NCI-H2171 (cell line): ENCODE measurements at regions not wholly inside any gene's neighbourhood (a gene's known extent, or its start where the extent isn't known, plus 50 kb on each side); places are given as distances from the start of the nearest gene placed in this dataset.

Source experiments
- DNase-seq: peaks from one replicate; lab custom pipeline; 2025; lab: John Stamatoyannopoulos, UW

GRCh38 chr13:63198071-63198470, 1782.4 kb upstream of the PCDH20 start:
- DNase-seq = no peak

DNA sequence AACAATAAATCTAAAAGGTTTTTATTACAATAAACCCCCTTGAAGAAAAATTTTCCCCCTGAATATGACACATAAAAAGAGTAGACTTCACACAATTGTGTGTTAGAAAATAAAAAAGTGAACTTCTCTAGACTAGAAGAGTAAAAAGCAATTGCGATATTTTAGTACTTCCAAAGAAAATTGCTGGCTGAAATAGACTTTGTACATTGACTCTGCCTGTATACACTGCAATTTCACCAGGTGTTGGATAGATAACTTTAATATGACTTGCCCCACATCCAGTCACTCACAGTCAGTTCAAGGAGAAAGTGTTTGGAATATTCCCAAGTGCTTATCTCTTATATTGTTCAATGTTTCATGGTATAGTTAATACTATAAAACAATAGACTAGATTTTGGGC, 1780.1 kb upstream of the PCDH20 start:
- DNase-seq = no peak

DNA sequence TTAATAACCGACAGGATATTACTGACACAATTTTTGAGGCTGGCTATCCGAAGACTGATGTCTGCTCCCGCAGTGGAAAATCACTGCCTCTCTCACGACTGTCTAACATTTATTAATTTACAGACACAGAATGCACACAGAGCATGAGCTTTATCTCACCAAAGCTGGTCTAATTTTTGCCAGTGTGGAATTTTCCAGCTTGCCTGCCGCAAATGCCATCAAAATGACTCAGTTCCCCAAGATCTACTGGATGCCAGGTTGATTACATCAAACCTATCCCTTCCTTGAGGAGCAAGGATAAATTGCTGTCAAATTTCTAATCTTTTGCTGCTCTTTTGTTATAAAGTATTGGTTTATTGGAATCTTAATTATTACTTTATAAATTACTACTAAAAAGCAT, 1775.1 kb upstream of the PCDH20 start:
- no peak for DNase-seq

DNA sequence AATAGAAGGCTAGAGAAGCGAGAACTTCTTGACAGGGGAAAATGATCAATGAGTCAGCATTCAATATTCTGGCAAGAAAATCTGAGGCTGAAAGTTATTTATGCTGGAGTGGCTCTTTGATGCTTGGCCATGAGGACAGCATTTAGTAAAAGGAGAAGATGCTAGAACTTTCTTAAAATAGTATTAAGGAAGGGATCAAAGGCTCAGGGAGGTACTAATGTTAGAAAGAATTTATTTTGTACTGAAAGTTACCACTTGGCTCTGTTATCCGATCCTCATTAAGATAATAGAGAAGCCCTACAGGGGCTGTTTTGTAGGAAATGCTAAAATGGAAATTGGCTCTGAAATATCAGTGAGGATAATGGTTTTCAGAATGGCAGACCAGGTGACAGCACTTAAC, 1774.6 kb upstream of the PCDH20 start:
- DNase-seq = no peak

DNA sequence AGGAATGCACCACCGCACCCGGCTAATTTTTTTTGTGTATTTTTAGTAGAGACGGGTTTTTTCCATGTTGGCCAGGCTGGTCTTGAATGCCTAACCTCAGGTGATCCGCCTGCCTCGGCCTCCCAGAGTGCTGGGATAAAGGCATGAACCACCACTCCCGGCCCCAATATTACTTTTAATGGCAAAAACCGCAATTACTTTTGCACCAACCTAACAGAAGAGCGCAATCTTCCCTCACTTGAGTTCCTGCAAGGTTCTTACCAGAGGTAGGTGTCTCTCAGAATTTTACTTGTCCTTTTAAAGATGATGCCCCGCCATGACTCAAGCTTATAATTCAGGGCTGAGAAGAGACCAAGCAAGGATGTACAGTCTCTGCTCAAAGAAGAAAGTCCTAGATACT, 1774.1 kb upstream of the PCDH20 start:
- no peak for DNase-seq

GRCh38 chr13:63184693-63185092, 1769.0 kb upstream of the PCDH20 start:
- no peak for DNase-seq

- no peak for DNase-seq
Observed at GRCh38 chr13:63175536-63175935, 1759.9 kb upstream of the PCDH20 start.

DNA sequence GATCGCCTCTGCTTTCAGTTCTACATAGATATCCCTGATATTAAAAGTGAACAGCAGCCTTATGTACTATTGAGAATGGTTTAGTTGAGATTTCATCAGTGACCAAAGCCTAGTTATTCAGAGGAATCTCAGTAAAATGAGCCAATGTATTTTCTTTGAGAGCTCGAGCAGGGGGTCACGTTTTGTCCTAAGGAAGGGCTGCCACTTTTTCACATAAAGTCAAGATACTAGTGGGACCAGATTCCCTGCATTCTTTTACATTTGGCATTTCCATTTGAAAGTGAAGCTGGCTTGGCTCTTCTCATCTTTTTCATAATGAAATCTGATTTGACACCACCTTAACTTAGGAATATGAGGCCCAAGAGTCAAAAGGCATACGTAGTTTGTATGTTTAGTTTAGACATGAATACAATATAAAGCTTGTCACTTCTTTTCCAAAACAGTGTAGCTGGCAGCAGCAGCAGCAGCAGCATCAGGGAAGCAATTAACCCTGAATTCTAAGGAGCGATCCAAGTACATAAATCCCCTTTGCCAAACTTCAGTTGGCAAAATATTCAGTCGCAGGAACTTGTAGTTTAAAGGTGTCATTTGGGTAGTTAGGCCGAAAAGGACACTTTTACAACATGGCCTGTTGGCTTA, 1752.2 kb upstream of the PCDH20 start:
- no peak for DNase-seq

DNA sequence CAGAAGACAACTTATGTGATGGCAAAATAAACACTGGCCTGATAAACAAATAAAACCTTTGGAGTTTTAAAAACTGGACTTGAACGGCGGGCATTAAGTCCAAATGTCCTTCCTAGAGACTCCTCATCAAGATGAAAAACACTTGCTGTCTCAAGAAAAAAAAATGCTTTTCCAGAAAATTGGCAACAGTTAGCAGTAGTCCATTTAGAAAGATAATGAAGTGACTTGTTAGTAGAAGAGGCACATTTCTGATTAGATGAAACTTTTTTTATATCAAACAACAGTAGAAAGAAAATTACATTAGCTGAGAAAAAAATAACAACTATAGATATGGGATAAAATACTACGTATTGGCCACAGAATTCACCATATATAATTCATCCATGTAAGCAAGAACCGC, 1750.7 kb upstream of the PCDH20 start:
- no peak for DNase-seq

GRCh38 chr13:63163903-63164302, 1748.3 kb upstream of the PCDH20 start:
- DNase-seq = no peak

GRCh38 chr13:63161219-63161618, 1745.6 kb upstream of the PCDH20 start:
- DNase-seq = no peak

DNA sequence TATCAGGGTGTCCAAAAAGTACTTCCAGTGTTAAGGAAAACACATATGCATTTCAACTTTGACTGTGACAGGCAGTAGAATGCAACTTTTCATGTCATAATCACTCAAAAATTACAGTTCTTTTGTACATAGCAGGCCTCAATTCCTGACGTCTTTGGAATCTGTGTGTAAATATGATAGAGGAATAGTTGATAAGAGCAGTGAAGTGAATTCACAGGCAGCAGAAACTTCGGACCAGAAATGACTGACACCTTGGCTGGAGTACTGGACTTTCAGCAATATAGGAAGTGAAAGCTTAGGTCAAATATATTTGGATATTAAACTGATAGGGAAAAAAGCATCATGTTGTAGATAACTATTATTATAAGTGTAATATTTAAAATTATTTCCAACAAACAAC, 1741.2 kb upstream of the PCDH20 start:
- no peak for DNase-seq

DNA sequence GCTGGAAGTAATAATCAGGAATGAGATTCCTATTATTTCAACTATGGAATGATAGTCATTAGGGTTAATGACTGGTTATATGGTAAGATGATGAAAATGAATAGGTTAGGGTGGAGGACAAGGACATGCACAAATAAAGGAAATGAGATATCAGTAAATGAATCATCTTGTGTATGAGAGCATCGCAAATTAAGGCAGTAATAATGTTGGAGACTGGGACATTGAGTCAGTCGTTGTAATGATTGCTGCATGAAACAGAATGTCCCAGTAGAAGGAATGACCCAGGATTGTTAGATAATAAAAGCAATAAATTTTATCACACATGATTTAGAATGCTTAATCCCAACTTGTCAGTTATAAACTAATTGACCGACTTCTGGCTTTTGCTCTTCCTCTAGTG, 1733.7 kb upstream of the PCDH20 start:
- DNase-seq = no peak

DNA sequence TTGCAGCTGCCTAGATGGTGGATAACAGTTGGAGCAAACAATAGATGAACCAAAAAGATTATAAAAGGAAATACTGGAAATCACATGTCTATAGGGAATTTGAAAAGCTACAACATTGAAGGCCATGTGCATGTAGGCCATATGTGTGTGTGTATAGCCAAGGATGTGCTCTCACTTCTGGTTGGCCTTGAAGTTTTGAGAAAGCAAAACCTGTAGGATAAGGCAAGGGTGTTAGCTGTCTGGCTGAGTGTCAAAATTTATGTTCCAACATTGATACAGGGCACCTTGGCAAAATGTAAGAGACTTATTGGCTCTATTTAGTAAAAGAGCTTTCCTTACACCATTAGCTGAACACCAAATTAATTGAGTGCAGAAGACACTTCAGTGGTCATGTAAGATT, 1723.6 kb upstream of the PCDH20 start:
- no peak for DNase-seq

- DNase-seq = no peak
Observed at GRCh38 chr13:63129995-63130394, 1714.3 kb upstream of the PCDH20 start.

DNA sequence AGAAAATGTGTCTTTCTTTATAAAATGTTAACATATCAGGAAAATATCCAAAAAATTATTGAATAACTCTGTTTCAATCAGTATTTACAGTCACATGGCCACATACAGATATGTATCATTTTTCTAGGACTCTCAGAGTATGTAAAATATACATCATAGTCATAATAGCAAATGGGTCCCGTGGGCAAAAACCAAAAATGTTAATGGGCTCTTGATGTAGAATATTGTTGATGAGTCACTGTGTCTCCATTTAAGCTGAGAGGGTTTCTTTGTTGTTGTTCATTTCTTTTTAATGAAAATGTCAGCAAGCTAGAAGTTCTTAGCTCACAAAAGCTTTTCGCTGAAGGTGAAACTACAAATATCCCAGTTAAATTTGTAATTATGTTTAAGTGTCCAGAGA, 1713.1 kb upstream of the PCDH20 start:
- no peak for DNase-seq

DNA sequence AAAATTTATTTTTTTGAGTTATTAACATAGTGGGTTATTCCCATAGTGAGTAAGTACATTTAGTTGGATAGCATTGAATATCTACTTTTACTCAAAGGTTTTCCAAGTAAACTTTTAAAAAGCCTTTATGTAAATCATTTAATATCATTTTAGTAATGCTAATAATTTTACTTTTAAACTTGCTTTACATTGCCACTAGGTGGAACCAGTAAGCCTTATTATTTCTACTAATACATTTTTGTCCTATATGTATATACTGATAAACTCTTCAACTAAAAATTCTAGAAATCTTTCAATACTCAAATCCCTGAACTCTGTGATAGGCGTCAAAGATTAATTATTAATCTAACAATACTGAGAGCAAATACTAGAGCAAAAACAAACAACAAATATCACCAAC, 1709.2 kb upstream of the PCDH20 start:
- no peak for DNase-seq

DNA sequence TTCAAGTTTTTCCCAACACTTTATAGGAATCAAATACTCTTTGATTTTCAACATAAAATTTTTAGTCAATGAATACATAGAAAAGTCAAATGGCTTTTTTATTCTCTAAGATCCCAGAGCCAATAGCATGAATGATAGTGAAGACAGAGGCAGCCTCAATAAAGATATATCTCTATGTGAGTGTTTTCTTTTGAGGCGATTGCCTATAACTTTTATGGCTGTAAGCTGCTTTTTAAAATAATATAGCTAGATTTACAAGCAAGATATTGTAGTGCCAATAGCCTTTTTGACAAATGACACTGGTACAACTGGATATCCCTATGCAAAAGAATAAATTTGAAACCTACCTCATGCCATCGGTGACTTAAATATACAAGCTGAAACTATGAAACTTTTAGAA, 1705.2 kb upstream of the PCDH20 start:
- DNase-seq = no peak

GRCh38 chr13:63117710-63118109, 1702.1 kb upstream of the PCDH20 start:
- no peak for DNase-seq

DNA sequence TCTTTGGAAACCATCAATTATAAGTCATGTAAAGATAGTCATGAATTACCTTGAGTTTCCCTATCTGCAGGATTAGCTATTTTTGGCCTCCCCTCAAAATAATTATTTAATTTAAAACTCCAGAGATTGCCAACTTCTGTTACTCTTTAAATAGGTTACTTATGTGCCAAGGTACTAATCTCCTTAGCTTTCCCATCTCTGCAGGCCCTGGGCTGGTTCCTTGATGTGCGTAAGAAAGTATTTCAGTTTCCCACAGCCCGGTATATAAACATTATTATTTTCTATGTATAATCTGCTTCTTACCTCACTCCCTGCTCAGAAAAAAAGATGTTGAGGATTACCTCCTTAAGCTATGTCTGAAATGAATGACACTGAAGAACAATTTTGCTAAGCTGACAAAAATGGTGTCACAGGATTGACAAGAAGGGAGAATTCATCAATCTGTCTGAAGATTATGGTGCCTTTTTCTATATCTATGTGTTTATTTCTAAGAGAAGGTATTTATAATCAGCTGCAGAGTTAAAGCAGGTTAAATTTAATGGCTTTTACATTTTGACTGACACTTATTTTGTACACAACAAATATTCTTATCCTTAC, 1697.2 kb upstream of the PCDH20 start:
- DNase-seq = no peak

- no peak for DNase-seq
Observed at GRCh38 chr13:63110466-63110865, 1694.8 kb upstream of the PCDH20 start.

DNA sequence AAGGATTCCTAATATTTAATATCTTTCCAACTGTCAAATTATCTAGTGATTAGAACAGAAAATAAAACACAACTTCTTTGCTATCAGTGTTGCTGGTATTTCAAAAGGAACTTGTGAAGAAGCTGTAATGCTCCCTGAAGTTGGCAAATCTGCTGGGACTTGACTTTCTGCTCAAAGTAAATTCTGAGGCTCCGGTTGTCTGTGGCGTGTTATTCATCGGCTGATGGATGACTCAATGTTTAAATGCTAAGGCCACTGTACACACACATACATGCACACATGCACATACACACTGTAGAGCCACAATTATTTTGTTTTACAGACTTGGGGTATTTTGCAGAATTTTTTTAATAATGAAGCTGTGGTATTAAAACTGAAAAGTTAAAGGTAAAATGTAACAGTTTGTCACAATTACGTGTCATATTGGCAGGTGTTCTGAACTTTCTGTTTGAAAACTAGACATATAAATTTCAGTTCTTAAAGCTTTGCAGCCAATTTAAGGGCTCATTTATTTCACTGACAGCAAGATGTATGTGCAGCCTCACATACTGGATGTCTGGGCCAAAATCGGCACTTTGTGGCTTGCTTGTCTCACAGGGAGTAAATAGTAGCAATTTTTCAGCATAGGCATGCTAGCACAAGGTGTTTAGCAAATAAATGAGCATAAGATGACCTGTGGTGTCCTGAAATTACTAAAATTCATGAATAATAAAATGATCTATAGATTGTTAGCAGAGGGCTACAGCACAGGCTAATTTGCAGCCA, 1691.7 kb upstream of the PCDH20 start:
- DNase-seq = no peak

DNA sequence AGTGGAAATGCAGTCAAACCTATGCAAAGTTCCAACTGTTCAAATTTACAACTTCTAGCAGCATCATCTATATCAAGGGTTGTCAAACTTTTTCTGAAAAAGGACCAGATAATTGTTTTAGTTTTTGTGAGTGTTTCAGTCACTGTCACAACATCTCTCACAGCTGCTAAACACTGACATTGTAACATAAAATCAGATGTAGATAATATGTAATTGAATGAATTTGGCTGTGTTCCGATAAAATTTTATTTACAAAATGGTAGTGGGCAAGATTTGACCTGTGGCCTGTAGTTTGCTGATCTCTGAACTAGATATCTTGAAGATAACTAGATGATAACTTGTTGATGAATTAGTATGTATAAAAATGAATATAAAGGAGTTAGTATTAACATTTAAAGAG, 1679.1 kb upstream of the PCDH20 start:
- no peak for DNase-seq
